Psoas muscle (tissue), 7 donors: ENCODE measurements at regions not wholly inside any gene's neighbourhood (a gene's known extent, or its start where the extent isn't known, plus 50 kb on each side); places are given as distances from the start of the nearest gene placed in this dataset.

Experiments used
- ATAC-seq, 4 donors: fragments of 200-7000 bp; cut with Tn5 transposase; one replicate each; pipeline ENCODE4 v1.9.1; 2020; ENCODE audit warnings: moderate library complexity in 3 of 4, mild to moderate bottlenecking in 2 of 4
- DNase-seq, 2 donors: peaks; one replicate each; pipeline ENCODE4 v3.0.0-alpha.2; 2020
- H3K27ac ChIP-seq: fragments of 200-600 bp; one replicate; pipeline ENCODE4 v1.8.0; 2022
- H3K27me3 ChIP-seq, 3 donors: fragments of 200-600 bp in 1 of 3; one replicate each; pipeline versions ENCODE4 v1.6.1 to v1.8.0; 2013 to 2022; ENCODE audit warnings: low read length in 2 of 3, mild to moderate bottlenecking in 2 of 3, moderate library complexity in 1 of 3; ENCODE audit not compliant: insufficient read depth in 3 of 3
- H3K36me3 ChIP-seq, 2 donors: fragments of 200-600 bp in 1 of 2; one replicate each; pipeline versions ENCODE4 v1.6.1 to v1.8.0; 2013 to 2022; ENCODE audit warnings: low read depth in 1 of 2, mild to moderate bottlenecking in 1 of 2, moderate library complexity in 1 of 2; ENCODE audit not compliant: insufficient read depth in 1 of 2
- H3K4me1 ChIP-seq: fragments of 200-600 bp; one replicate; pipeline ENCODE4 v1.8.0; 2022
- H3K4me3 ChIP-seq: fragments of 200-600 bp; one replicate; pipeline ENCODE4 v1.8.0; 2022; ENCODE audit warnings: mild to moderate bottlenecking
- H3K9me3 ChIP-seq: fragments of 200-600 bp; one replicate; pipeline ENCODE4 v1.8.0; 2022
- WGBS, 3 donors: extraction: QIAGEN DNeasy Blood & Tissue Kit; methylation state at CpG; one replicate each; pipeline versions ENCODE4 v1.1.6 to v1.1.7; 2013; 5-methylcytosine and 5-hydroxymethylcytosine counted together
- intact Hi-C, 2 donors: fragments of 100-400 bp; cut with DNase I; formaldehyde crosslinking; loops; one replicate each; pipeline versions ENCODE4 v1.11.0 to v1.14.2; 2022
- TF ChIP-seq, protein P1 (sequence below): fragments of 200-600 bp; IDR thresholded peaks from one replicate; pipeline ENCODE4 v1.8.0; 2022; ENCODE audit warnings: antibody characterized with exemption
- donor health status: healthy with polysubstance abuse.
- donor health status: DM: no; HTN: no; CAD: no; lungs with moderate emphysema.
- donor health status: Bipolar disorder and iron deficiency.
- donor health status: healthy.
- donor health status: DM: yes; HTN: yes; CAD: no.
- donor health status: DM: no; HTN: no; CAD: no.
- donor health status: DM: yes; HTN: yes; CAD: no.

DNA sequence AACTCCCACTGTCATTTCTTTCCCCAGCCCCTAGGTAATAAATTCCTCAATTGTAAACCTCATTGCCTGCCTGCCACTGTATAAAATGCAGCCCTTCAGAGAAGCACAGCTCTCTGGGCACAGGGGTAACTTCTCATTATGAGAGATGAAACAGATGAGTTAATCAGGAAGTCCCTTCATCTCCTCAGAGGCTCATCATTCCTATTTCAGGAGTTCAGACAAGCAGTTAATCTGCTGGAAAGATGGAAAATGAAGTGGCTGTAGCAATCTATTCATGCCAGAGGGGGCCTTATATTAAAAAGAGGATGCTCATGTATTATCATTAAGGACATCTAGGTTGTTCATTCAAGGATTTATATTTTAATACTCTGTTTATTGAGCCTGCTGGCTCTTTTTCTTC lies 519.5 kb upstream of the LMCD1 start:
- Histone ChIP-seq H3K27ac (no peak overlapping the region), H3K27me3 (no peaks in the 10 kb centered on the region), H3K36me3 (no peaks in the 10 kb centered on the region), H3K4me3 (no peak overlapping the region), H3K9me3 (no peaks in the 10 kb centered on the region), H3K4me1 (no peaks in the 10 kb centered on the region)
- no peak for ATAC-seq
- DNase-seq, result no peak
- intact Hi-C loops, result no loop called here
- TF ChIP-seq, protein P1, sequence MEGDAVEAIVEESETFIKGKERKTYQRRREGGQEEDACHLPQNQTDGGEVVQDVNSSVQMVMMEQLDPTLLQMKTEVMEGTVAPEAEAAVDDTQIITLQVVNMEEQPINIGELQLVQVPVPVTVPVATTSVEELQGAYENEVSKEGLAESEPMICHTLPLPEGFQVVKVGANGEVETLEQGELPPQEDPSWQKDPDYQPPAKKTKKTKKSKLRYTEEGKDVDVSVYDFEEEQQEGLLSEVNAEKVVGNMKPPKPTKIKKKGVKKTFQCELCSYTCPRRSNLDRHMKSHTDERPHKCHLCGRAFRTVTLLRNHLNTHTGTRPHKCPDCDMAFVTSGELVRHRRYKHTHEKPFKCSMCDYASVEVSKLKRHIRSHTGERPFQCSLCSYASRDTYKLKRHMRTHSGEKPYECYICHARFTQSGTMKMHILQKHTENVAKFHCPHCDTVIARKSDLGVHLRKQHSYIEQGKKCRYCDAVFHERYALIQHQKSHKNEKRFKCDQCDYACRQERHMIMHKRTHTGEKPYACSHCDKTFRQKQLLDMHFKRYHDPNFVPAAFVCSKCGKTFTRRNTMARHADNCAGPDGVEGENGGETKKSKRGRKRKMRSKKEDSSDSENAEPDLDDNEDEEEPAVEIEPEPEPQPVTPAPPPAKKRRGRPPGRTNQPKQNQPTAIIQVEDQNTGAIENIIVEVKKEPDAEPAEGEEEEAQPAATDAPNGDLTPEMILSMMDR, result no peak

DNA sequence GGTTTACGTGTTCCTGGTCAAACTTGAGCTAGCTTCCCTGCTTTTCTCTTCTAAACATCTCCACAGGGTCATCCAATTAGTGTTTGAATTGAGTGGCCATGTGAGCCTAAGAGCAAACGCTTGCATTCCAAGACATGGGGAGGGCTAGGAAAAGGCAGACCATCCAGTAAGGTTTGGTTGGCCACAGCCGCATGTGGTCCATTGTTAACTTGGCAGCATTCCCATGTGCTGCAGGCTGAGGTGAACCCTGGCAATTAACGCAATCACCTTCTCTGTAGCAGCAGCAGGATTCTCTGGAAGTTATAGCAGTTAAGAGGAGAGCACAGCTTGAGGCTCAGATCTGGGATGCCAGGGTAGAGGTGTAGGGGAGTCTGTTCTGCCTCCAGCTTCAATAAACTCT lies 502.2 kb upstream of the LMCD1 start:
- ATAC-seq (no peak), DNase-seq (no peak)
- intact Hi-C loops, result no loop called here
- no peaks in the 10 kb centered on the region for H3K9me3 ChIP-seq
- no peaks in the 10 kb centered on the region for H3K4me1 ChIP-seq
- 34 to 47% (median 37%) methylated on average over 4 of the region's 4 CpGs for WGBS, 3 donors
- TF ChIP-seq, protein P1, result no peak
- H3K27me3 ChIP-seq, result peaks cover 0 to 2% (median 0%) of the 10 kb centered on the region in 3 donors
- H3K4me3 ChIP-seq, result no peak overlapping the region
- H3K27ac ChIP-seq, result no peak overlapping the region
- no peaks in the 10 kb centered on the region for H3K36me3 ChIP-seq

DNA sequence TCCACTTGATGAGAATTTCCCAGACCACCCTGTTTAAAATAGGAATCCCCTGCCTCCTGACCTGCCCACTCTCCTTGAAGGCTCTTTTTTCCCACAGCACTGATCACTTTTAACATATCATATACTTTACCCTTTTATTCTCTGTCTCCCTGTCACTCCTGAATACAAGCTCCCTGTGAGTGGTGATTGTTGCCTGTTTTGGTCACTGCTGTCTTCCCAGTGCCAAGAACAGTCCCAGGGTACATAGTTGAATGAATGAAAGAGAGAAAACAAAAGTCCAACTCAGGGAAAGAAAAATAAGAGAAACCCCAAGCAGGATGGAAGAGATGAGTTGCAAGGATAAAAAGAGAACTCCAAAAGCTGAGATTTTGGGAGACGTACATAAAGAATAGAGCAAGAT lies 500.3 kb upstream of the LMCD1 start:
- TF ChIP-seq, protein P1, result no peak
- no peak overlapping the region for H3K4me3 ChIP-seq
- intact Hi-C loops, result no loop called here
- H3K9me3 ChIP-seq, result no peaks in the 10 kb centered on the region
- no peak for DNase-seq
- ATAC-seq, result no peak
- 22 to 53% (median 41%) methylated on average over 1 of the region's 1 CpG for WGBS, 3 donors
- peaks cover 0 to 2% (median 0%) of the 10 kb centered on the region in 3 donors for H3K27me3 ChIP-seq
- H3K36me3 ChIP-seq, result no peaks in the 10 kb centered on the region
- H3K4me1 ChIP-seq, result no peaks in the 10 kb centered on the region
- H3K27ac ChIP-seq, result no peak overlapping the region

DNA sequence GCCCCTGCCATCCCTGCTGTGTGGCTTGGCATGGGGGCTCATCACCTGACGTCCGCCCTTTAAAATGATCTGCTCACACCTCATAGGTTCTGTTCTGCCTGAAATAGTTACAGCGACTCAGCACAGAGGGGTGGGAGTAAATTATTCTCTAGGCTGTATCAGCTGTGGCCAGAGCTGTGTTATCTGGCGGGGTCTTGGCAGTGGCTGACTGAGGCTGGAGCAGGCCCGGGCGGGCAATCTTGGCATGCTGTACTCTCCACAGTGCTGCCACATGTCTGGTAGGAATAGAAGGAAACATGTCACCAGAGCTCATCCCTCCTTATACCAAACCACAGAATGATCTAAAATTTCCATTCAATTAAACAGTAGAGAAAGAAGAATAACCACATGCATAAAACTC lies 499.9 kb upstream of the LMCD1 start:
- H3K36me3 ChIP-seq, result no peaks in the 10 kb centered on the region
- ATAC-seq (no peak), DNase-seq (no peak)
- WGBS, 3 donors, result 45 to 58% (median 54%) methylated on average over 6 of the region's 6 CpGs
- TF ChIP-seq, protein P1, result no peak
- intact Hi-C loops, result no loop called here
- no peak overlapping the region for H3K27ac ChIP-seq
- H3K4me1 ChIP-seq, result no peaks in the 10 kb centered on the region
- H3K27me3 ChIP-seq, result peaks cover 0 to 2% (median 0%) of the 10 kb centered on the region in 3 donors
- no peaks in the 10 kb centered on the region for H3K9me3 ChIP-seq
- no peak overlapping the region for H3K4me3 ChIP-seq

DNA sequence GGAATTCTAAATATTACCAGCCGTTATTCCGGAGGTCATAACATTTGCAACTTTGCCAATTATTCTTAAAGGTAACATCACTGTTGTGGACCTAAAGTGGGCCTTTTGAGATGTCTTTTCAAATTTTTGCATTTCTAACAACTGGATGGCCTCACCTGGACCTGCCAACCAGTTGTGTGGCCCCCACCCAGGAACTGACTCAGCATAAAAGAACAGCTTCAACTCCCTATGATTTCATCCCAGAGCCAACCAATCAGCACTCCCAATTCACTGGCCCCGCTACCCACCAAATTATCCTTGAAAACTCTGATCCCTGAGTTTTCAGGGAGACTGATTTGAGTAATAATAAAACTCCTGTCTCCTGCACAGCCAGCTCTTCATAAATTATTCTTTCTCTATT lies 489.7 kb upstream of the LMCD1 start:
- intact Hi-C loops, result no loop called here

More for the DNA sequence above, 489.7 kb upstream of the LMCD1 start:
- Histone ChIP-seq H3K27ac (no peak overlapping the region), H3K27me3 (no peaks in the 10 kb centered on the region), H3K4me3 (no peak overlapping the region), H3K9me3 (no peaks in the 10 kb centered on the region), H3K4me1 (no peaks in the 10 kb centered on the region), H3K36me3 (no peaks in the 10 kb centered on the region)
- 82 to 85% (median 83%) methylated on average over 3 of the region's 3 CpGs for WGBS, 3 donors
- DNase-seq (no peak), ATAC-seq (no peak)
- TF ChIP-seq, protein P1, result no peak
